SK-N-SH (cell line): ENCODE measurements at regions not wholly inside any gene's neighbourhood (a gene's known extent, or its start where the extent isn't known, plus 50 kb on each side); places are given as distances from the start of the nearest gene placed in this dataset.

Experiments used
- CTCF ChIA-PET: fragments of 300-600, 350-600 bp; formaldehyde crosslinking; extraction: SDS; loops from one replicate; lab custom pipeline; 2021; lab: Yijun Ruan, JAX
- POLR2A ChIA-PET: fragments of 350-600 bp; sonication (Branson Sonifier 250); formaldehyde crosslinking; extraction: SDS; loops from one replicate; lab custom pipeline; 2020; ENCODE audit warnings: antibody characterized with exemption, inconsistent platforms; lab: Yijun Ruan, JAX
- DNase-seq: peaks from one replicate; pipeline ENCODE4 v3.0.0; 2012
- H2AFZ ChIP-seq: fragments of 200-600 bp; sonication (generic); 2 replicates; pipeline ENCODE4 v1.8.1; 2016; ENCODE audit warnings: antibody characterized with exemption, mild to moderate bottlenecking, low read depth
- H3F3A ChIP-seq: fragments of 200-600 bp; sonication (generic); replicated peaks from 2 replicates; pipeline ENCODE3; 2016; ENCODE audit warnings: antibody characterized with exemption, mild to moderate bottlenecking; ENCODE audit not compliant: insufficient read depth
- H3K27ac ChIP-seq, 2 experiments: fragments of 200-500 bp in 1 of 2; fragments of 200-600 bp in 1 of 2; sonication (Bioruptor generic) in 1 of 2; sonication (generic), shearing (Covaris generic) in 1 of 2; 2 replicates each; pipeline versions ENCODE4 v1.5.1 to v1.6.1; 2014 to 2016; ENCODE audit warnings: low read depth in 2 of 2, inconsistent platforms in 1 of 2, low read length in 1 of 2, mild to moderate bottlenecking in 1 of 2, mixed read lengths in 1 of 2
- H3K27me3 ChIP-seq: fragments of 200-600 bp; sonication (generic), shearing (Covaris generic); 2 replicates; pipeline ENCODE4 v1.6.1; 2016; ENCODE audit warnings: mixed run types; ENCODE audit not compliant: insufficient read depth
- H3K36me3 ChIP-seq, 2 experiments: fragments of 200-500 bp in 1 of 2; fragments of 200-600 bp in 1 of 2; sonication (Bioruptor generic) in 1 of 2; sonication (generic) in 1 of 2; replicated peaks in 1 of 2; 2 replicates each; pipeline versions ENCODE3 to v1.5.1; 2014 to 2016; ENCODE audit warnings: low read length in 1 of 2, mild to moderate bottlenecking in 1 of 2; ENCODE audit not compliant: insufficient read depth in 2 of 2, control insufficient read depth in 1 of 2
- H3K4me1 ChIP-seq, 2 experiments: fragments of 200-500 bp in 1 of 2; fragments of 200-600 bp in 1 of 2; sonication (Bioruptor generic) in 1 of 2; sonication (generic), shearing (Covaris generic) in 1 of 2; 2 replicates each; pipeline versions ENCODE4 v1.5.1 to v1.6.1; 2014 to 2016; ENCODE audit warnings: low read depth in 1 of 2, low read length in 1 of 2, mixed run types in 1 of 2; ENCODE audit not compliant: insufficient read depth in 2 of 2, control insufficient read depth in 1 of 2
- H3K4me2 ChIP-seq: fragments of 200-600 bp; sonication (generic), shearing (Covaris generic); 2 replicates; pipeline ENCODE4 v1.6.1; 2017; ENCODE audit warnings: mixed run types
- H3K4me3 ChIP-seq, 2 experiments: fragments of 200-500 bp in 1 of 2; fragments of 200-600 bp in 1 of 2; sonication (Bioruptor generic) in 1 of 2; sonication (generic), shearing (Covaris generic) in 1 of 2; 2 replicates each; pipeline versions ENCODE4 v1.5.1 to v1.8.1; 2014 to 2016; ENCODE audit warnings: low read depth in 2 of 2, inconsistent platforms in 1 of 2, low read length in 1 of 2, mild to moderate bottlenecking in 1 of 2, mixed read lengths in 1 of 2, moderate library complexity in 1 of 2
- H3K79me2 ChIP-seq: fragments of 200-600 bp; sonication (generic); 2 replicates; pipeline ENCODE4 v1.8.1; 2017; ENCODE audit warnings: mild to moderate bottlenecking; ENCODE audit not compliant: insufficient read depth
- H3K9ac ChIP-seq: fragments of 200-600 bp; sonication (generic); 2 replicates; pipeline ENCODE4 v1.6.1; 2017; ENCODE audit warnings: mixed run types
- H3K9me2 ChIP-seq: fragments of 200-600 bp; sonication (generic); 2 replicates; pipeline ENCODE4 v1.6.1; 2017; ENCODE audit warnings: mixed run types
- H3K9me3 ChIP-seq: fragments of 200-600 bp; sonication (generic); 2 replicates; pipeline ENCODE4 v1.6.1; 2017; ENCODE audit warnings: mixed run types, mild to moderate bottlenecking, moderate library complexity
- H4K20me1 ChIP-seq: fragments of 200-600 bp; sonication (generic); 2 replicates; pipeline ENCODE4 v1.6.1; 2017; ENCODE audit warnings: mild to moderate bottlenecking, mixed run types; ENCODE audit not compliant: insufficient read depth
- ELF1 ChIP-seq: IDR thresholded peaks from 2 replicates; pipeline ENCODE4 v1.4.0; 2012
- EP300 ChIP-seq, 2 experiments: IDR thresholded peaks; 2 replicates each; pipeline versions ENCODE4 v1.4.0 to v1.6.1; 2012; ENCODE audit warnings: borderline replicate concordance in 1 of 2, low read depth in 1 of 2, low read length in 1 of 2
- EZH2phosphoT487 ChIP-seq: fragments of 200-600 bp; sonication (generic); IDR thresholded peaks from 2 replicates; pipeline ENCODE4 v1.6.1; 2017; ENCODE audit warnings: low read depth, mixed run types, mild to moderate bottlenecking, antibody characterized with exemption, moderate library complexity, borderline replicate concordance
- FOSL2 ChIP-seq: IDR thresholded peaks from 2 replicates; pipeline ENCODE4 v1.4.0; 2012; ENCODE audit warnings: low read depth, mild to moderate bottlenecking, moderate library complexity, borderline replicate concordance
- FOXM1 ChIP-seq: IDR thresholded peaks from 2 replicates; pipeline ENCODE4 v1.4.0; 2012; ENCODE audit warnings: low read depth, mild to moderate bottlenecking
- GABPA ChIP-seq: IDR thresholded peaks from 2 replicates; pipeline ENCODE4 v1.4.0; 2012; ENCODE audit warnings: low read depth, mild to moderate bottlenecking
- JUND ChIP-seq: IDR thresholded peaks from 2 replicates; pipeline ENCODE4 v1.4.0; 2012
- MEF2A ChIP-seq: IDR thresholded peaks from 2 replicates; pipeline ENCODE4 v1.4.0; 2012; ENCODE audit warnings: low read depth, borderline replicate concordance
- MXI1 ChIP-seq: IDR thresholded peaks from 2 replicates; pipeline ENCODE4 v1.6.1; 2012; ENCODE audit warnings: mild to moderate bottlenecking, low read depth, low read length, improper control_type of control experiment
- NRF1 ChIP-seq: IDR thresholded peaks from 2 replicates; pipeline ENCODE4 v1.6.1; 2012; ENCODE audit warnings: low read depth, mild to moderate bottlenecking, low read length
- RXRA ChIP-seq: IDR thresholded peaks from 2 replicates; pipeline ENCODE4 v1.4.0; 2012; ENCODE audit warnings: low read depth, mild to moderate bottlenecking, borderline replicate concordance
- SIN3A ChIP-seq: IDR thresholded peaks from 2 replicates; pipeline ENCODE4 v1.6.1; 2012; ENCODE audit warnings: low read depth, mild to moderate bottlenecking, low read length, moderate library complexity, borderline replicate concordance
- SMC3 ChIP-seq: IDR thresholded peaks from 2 replicates; pipeline ENCODE4 v1.6.1; 2012; ENCODE audit warnings: low read depth, low read length, improper control_type of control experiment
- TCF12 ChIP-seq: IDR thresholded peaks from 2 replicates; pipeline ENCODE4 v1.4.0; 2012
- TEAD4 ChIP-seq: IDR thresholded peaks from 2 replicates; pipeline ENCODE4 v1.4.0; 2012; ENCODE audit warnings: mild to moderate bottlenecking, borderline replicate concordance; ENCODE audit not compliant: insufficient read depth
- WGBS: methylation state at CpG from one replicate; pipeline ENCODE4 v1.1.6; 2017; ENCODE audit warnings: low lambda C conversion rate; 5-methylcytosine and 5-hydroxymethylcytosine counted together
- TF ChIP-seq, protein P1 (sequence below): fragments of 150-350 bp; IDR thresholded peaks from 2 replicates; pipeline ENCODE4 v1.6.1; 2017; ENCODE audit warnings: antibody characterized with exemption, low read length, low read depth, borderline replicate concordance
- TF ChIP-seq, protein P2 (sequence below): IDR thresholded peaks from 2 replicates; pipeline ENCODE4 v1.6.1; 2012; ENCODE audit warnings: mild to moderate bottlenecking, low read depth, low read length, moderate library complexity
- TF ChIP-seq, protein P3 (sequence below): IDR thresholded peaks from 2 replicates; pipeline ENCODE4 v1.4.0; 2012; ENCODE audit warnings: low read depth, borderline replicate concordance
- TF ChIP-seq, protein P4 (sequence below): IDR thresholded peaks from 2 replicates; pipeline ENCODE4 v1.4.0; 2012; ENCODE audit warnings: low read depth

DNA sequence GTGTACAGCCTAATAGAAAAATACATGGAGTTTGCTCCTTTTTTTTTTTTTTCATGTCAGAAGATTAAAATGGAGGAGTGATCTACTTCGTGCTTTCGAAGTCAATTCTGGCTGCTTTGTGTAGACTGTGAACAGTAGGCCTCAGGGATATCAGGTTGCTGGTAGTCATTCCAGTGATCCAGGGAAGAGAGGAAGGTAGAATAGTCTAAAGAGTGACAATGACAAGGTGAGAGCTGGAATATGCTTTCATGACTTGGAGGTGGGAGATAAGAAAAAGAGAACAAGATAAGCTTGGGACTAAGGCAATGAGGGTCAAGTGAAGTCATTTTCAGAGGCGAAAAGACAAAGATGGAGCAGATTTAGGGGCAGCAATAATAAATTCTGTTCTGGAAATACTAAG is 111.3 kb upstream of the MIR17HG start:
- no peak for DNase-seq
- no peaks in the 10 kb centered on the region for H3K9me2 ChIP-seq
- 45% methylated on average over 3 of the region's 3 CpGs for WGBS
- no peak overlapping the region for H3K4me3 ChIP-seq
- CTCF ChIA-PET, result interaction anchor here (1.3 kb wide), 1 partner anchor 11 kb away, joined by 6 read pairs; no protein-coding TSS in a partner anchor
- peaks cover 0 to 2% of the 10 kb centered on the region in 2 experiments; a peak in 2 of 4 replicates for H3K4me1 ChIP-seq
- H3K79me2 ChIP-seq, result no peaks in the 10 kb centered on the region
- H3K9me3 ChIP-seq, result no peaks in the 10 kb centered on the region
- TF ChIP-seq FOSL2 (no peak), ELF1 (no peak), SMC3 (no peak), TEAD4 (no peak), GABPA (no peak), EZH2phosphoT487 (no peak), FOXM1 (no peak), MEF2A (no peak), NRF1 (no peak), JUND (no peak), MXI1 (no peak), SIN3A (no peak), EP300 (IDR thresholded peaks at IDR 0.05; ENCODE audit: borderline replicate concordance in 1 of 2, low read depth in 1 of 2, low read length in 1 of 2) (no peak), RXRA (no peak), TCF12 (no peak)
- TF ChIP-seq, protein P1, sequence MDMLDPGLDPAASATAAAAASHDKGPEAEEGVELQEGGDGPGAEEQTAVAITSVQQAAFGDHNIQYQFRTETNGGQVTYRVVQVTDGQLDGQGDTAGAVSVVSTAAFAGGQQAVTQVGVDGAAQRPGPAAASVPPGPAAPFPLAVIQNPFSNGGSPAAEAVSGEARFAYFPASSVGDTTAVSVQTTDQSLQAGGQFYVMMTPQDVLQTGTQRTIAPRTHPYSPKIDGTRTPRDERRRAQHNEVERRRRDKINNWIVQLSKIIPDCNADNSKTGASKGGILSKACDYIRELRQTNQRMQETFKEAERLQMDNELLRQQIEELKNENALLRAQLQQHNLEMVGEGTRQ, result no peak
- TF ChIP-seq, protein P2, sequence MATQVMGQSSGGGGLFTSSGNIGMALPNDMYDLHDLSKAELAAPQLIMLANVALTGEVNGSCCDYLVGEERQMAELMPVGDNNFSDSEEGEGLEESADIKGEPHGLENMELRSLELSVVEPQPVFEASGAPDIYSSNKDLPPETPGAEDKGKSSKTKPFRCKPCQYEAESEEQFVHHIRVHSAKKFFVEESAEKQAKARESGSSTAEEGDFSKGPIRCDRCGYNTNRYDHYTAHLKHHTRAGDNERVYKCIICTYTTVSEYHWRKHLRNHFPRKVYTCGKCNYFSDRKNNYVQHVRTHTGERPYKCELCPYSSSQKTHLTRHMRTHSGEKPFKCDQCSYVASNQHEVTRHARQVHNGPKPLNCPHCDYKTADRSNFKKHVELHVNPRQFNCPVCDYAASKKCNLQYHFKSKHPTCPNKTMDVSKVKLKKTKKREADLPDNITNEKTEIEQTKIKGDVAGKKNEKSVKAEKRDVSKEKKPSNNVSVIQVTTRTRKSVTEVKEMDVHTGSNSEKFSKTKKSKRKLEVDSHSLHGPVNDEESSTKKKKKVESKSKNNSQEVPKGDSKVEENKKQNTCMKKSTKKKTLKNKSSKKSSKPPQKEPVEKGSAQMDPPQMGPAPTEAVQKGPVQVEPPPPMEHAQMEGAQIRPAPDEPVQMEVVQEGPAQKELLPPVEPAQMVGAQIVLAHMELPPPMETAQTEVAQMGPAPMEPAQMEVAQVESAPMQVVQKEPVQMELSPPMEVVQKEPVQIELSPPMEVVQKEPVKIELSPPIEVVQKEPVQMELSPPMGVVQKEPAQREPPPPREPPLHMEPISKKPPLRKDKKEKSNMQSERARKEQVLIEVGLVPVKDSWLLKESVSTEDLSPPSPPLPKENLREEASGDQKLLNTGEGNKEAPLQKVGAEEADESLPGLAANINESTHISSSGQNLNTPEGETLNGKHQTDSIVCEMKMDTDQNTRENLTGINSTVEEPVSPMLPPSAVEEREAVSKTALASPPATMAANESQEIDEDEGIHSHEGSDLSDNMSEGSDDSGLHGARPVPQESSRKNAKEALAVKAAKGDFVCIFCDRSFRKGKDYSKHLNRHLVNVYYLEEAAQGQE, result no peak
- TF ChIP-seq, protein P3, sequence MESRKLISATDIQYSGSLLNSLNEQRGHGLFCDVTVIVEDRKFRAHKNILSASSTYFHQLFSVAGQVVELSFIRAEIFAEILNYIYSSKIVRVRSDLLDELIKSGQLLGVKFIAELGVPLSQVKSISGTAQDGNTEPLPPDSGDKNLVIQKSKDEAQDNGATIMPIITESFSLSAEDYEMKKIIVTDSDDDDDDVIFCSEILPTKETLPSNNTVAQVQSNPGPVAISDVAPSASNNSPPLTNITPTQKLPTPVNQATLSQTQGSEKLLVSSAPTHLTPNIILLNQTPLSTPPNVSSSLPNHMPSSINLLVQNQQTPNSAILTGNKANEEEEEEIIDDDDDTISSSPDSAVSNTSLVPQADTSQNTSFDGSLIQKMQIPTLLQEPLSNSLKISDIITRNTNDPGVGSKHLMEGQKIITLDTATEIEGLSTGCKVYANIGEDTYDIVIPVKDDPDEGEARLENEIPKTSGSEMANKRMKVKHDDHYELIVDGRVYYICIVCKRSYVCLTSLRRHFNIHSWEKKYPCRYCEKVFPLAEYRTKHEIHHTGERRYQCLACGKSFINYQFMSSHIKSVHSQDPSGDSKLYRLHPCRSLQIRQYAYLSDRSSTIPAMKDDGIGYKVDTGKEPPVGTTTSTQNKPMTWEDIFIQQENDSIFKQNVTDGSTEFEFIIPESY, result no peak
- TF ChIP-seq, protein P4, sequence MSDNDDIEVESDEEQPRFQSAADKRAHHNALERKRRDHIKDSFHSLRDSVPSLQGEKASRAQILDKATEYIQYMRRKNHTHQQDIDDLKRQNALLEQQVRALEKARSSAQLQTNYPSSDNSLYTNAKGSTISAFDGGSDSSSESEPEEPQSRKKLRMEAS, result no peak
- TF ChIP-seq, all 33 proteins: peak for 0
- Histone ChIP-seq H3K27me3 (no peaks in the 10 kb centered on the region), H3F3A (no peaks in the 10 kb centered on the region), H3K36me3 (no peaks in the 10 kb centered on the region), H4K20me1 (no peaks in the 10 kb centered on the region), H3K4me2 (no peak overlapping the region), H2AFZ (no peak overlapping the region), H3K27ac (no peak overlapping the region), H3K9ac (no peak overlapping the region)
- POLR2A ChIA-PET, result no interaction called here
